Chondrocyte (in vitro differentiated cells): ENCODE measurements at regions not wholly inside any gene's neighbourhood (a gene's known extent, or its start where the extent isn't known, plus 50 kb on each side); places are given as distances from the start of the nearest gene placed in this dataset.

Source experiments
- DNase-seq: peaks from one replicate; pipeline ENCODE4 v3.0.0; 2021; ENCODE audit warnings: mixed read lengths, low spot score
- H3K27ac Mint-ChIP-seq: one replicate; pipeline ENCODE4 v1.8.0; 2021; ENCODE audit warnings: mild to moderate bottlenecking, moderate library complexity, mixed read lengths; ENCODE audit not compliant: unreplicated experiment
- H3K27me3 Mint-ChIP-seq: 2 replicates; pipeline ENCODE4 v1.8.0; 2021; ENCODE audit warnings: low read depth, mixed read lengths
- H3K36me3 Mint-ChIP-seq: 2 replicates; pipeline ENCODE4 v1.8.0; 2021; ENCODE audit warnings: low read depth, mixed read lengths
- H3K4me1 Mint-ChIP-seq: 2 replicates; pipeline ENCODE4 v1.8.0; 2021; ENCODE audit warnings: low read depth, mild to moderate bottlenecking, mixed read lengths
- H3K4me3 Mint-ChIP-seq: one replicate; pipeline ENCODE4 v1.8.0; 2021; ENCODE audit warnings: mild to moderate bottlenecking, moderate library complexity, mixed read lengths; ENCODE audit not compliant: unreplicated experiment
- H3K9me3 Mint-ChIP-seq: 2 replicates; pipeline ENCODE4 v1.8.0; 2021; ENCODE audit warnings: low read depth, mixed read lengths
- TF ChIP-seq, protein P1 (sequence below): fragments of 200-600 bp; sonication (generic); IDR thresholded peaks from 2 replicates; pipeline ENCODE4 v1.5.0; 2021; ENCODE audit warnings: antibody characterized with exemption, mild to moderate bottlenecking, moderate library complexity

DNA sequence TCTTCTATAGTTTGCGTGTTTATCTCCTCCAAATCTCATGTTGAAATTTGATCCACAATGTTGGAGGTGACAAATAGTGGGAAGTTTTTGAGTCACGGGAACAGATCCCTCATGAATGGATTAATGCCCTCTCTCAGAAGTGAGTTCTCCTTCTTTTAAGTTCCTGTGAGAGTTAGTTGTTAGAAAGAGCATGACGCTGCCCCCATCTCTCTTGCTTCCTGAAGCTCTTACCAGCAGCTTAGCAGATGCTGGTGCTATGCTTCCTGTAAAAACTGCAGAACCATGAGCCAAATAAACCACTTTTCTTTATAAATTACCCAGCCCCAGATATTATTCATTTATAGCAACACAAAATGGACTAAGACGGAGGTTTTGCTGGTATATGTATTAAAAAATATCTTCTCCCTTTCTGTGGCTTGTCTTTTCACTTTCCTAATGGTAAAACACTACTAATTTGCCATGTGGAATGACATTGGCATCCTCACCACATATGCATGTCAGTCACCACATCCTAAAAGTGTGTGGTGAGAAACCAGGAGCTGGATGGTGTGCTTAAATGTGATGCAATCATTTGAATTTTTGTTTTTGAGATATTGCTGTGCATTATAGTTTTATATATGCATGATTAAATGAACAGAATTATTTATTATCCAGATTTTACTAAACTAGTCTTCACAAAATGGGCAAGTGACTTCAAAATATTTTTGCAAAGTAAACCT, 449.3 kb downstream of the ADAMTS20 start:
- Mint-ChIP-seq H3K27me3 (no peaks in the 10 kb centered on the region), H3K36me3 (no peaks in the 10 kb centered on the region), H3K27ac (no peak overlapping the region), H3K9me3 (no peaks in the 10 kb centered on the region), H3K4me1 (peaks cover 40% of the 10 kb centered on the region), H3K4me3 (no peak overlapping the region)
- no peak for DNase-seq
- TF ChIP-seq, protein P1, sequence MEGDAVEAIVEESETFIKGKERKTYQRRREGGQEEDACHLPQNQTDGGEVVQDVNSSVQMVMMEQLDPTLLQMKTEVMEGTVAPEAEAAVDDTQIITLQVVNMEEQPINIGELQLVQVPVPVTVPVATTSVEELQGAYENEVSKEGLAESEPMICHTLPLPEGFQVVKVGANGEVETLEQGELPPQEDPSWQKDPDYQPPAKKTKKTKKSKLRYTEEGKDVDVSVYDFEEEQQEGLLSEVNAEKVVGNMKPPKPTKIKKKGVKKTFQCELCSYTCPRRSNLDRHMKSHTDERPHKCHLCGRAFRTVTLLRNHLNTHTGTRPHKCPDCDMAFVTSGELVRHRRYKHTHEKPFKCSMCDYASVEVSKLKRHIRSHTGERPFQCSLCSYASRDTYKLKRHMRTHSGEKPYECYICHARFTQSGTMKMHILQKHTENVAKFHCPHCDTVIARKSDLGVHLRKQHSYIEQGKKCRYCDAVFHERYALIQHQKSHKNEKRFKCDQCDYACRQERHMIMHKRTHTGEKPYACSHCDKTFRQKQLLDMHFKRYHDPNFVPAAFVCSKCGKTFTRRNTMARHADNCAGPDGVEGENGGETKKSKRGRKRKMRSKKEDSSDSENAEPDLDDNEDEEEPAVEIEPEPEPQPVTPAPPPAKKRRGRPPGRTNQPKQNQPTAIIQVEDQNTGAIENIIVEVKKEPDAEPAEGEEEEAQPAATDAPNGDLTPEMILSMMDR, result no peak

DNA sequence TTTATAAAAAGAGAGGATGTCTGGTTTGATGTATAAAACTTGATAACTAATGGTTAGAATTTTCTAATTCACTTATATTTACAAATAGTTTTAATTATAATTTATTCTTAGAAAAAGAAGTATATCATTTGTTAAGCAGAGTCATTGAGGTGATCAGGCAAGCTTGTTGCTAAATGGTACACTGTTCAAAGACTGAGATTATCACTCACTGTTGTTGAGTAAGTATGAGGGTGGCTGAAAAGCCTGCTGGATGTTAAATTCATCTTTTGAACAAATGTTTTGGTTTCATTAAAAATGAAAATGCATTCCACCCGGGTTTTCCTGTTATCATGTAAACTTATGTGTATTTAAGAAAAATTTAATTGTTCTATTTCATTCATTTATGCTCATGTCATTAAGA, 451.8 kb downstream of the ADAMTS20 start:
- Mint-ChIP-seq H3K27me3 (no peaks in the 10 kb centered on the region), H3K4me1 (peaks cover 21% of the 10 kb centered on the region), H3K9me3 (peaks cover 4% of the 10 kb centered on the region), H3K4me3 (no peak overlapping the region), H3K36me3 (no peaks in the 10 kb centered on the region), H3K27ac (no peak overlapping the region)
- no peak for DNase-seq
- TF ChIP-seq, protein P1, result no peak

DNA sequence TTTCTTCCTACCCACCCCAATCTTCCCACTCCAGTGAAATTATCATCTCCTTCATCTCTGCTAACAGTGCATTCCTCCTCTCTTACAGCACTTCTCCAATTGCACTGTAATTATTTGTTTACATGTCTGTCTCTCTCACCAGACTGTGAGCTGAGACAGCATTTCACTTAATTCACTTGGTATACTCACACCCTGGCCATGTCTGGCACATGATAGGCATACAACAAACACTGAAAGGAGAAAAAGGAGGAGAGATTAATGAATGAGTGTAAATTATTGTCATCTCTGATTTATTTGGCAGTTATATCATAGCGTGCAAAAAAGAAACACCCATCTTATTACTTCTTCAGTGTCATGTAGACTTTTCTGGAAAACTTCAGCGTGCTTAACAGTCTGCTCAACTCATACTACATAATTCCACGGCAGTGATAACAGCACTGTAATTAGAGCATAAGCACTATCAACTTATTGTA, 452.3 kb downstream of the ADAMTS20 start:
- H3K9me3 Mint-ChIP-seq, result peaks cover 4% of the 10 kb centered on the region
- peaks cover 23% of the 10 kb centered on the region for H3K4me1 Mint-ChIP-seq
- H3K27ac Mint-ChIP-seq, result no peak overlapping the region
- no peak overlapping the region for H3K4me3 Mint-ChIP-seq
- TF ChIP-seq, protein P1, result no peak
- H3K27me3 Mint-ChIP-seq, result no peaks in the 10 kb centered on the region
- no peak for DNase-seq
- H3K36me3 Mint-ChIP-seq, result no peaks in the 10 kb centered on the region

DNA sequence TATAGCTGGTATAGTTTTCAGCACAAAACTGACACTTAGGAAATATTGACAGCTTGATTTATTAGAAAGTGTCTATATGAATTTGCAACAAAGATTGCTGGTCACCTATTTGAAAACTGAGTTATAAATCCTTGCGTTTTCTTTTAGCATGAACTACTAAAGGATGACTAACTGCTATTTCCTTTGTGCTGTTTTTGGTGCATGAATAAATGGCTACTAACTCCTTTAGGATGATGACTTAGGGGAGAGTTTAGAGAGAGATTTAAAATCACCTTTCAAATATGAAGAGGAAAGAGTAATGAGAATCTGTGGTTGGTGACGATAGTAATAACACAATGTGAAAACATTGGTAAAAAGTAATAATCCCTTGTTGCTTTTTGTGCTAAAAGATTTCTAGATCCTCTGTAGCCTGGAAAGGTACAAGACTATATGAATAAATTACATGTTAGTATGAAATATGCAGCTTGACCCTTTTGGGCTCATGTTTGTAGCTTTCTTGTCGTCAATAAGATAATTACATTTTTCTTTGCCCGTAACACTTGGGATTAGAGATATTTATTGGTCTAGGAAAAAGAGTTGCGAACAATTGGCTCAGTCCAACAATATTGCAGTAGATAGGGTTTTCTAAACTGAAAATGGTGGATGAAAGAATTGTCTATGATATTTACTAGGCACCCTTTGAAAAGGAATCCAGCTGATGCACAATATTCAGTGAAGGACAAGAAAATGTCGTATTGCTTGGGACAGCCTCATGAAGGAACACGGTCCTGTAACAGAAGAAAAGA, 453.0 kb downstream of the ADAMTS20 start:
- peaks cover 4% of the 10 kb centered on the region for H3K9me3 Mint-ChIP-seq
- no peaks in the 10 kb centered on the region for H3K36me3 Mint-ChIP-seq
- H3K27ac Mint-ChIP-seq, result no peak overlapping the region
- no peak for DNase-seq
- H3K4me3 Mint-ChIP-seq, result no peak overlapping the region
- no peaks in the 10 kb centered on the region for H3K27me3 Mint-ChIP-seq
- TF ChIP-seq, protein P1, result no peak
- H3K4me1 Mint-ChIP-seq, result peaks cover 21% of the 10 kb centered on the region

DNA sequence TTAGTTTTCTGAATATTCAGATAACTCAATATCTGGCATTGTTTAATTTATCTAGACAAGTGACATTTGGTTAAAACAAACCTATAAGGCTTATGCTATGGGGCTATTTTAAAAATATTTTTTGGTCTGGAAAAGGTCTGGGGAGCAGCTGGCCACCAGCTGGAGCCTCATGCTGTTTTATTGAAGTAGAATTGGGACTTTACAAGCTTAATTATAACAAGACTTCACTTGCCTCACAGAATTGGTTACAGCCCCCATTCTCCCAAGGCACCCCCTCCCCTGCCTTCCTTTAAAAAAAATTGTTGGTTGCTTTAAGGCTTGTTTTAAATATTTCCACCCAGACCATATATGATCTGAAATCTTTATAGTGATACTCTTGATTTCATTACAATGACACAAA, 453.9 kb downstream of the ADAMTS20 start:
- H3K36me3 Mint-ChIP-seq, result no peaks in the 10 kb centered on the region
- H3K4me3 Mint-ChIP-seq, result no peak overlapping the region
- DNase-seq, result no peak
- H3K27me3 Mint-ChIP-seq, result no peaks in the 10 kb centered on the region
- peaks cover 4% of the 10 kb centered on the region for H3K9me3 Mint-ChIP-seq
- H3K4me1 Mint-ChIP-seq, result peaks cover 21% of the 10 kb centered on the region
- TF ChIP-seq, protein P1, result no peak
- no peak overlapping the region for H3K27ac Mint-ChIP-seq
